ENCODE measurements at regions not wholly inside any gene's neighbourhood (a gene's known extent, or its start where the extent isn't known, plus 50 kb on each side); places are given as distances from the start of the nearest gene placed in this dataset.

DNA sequence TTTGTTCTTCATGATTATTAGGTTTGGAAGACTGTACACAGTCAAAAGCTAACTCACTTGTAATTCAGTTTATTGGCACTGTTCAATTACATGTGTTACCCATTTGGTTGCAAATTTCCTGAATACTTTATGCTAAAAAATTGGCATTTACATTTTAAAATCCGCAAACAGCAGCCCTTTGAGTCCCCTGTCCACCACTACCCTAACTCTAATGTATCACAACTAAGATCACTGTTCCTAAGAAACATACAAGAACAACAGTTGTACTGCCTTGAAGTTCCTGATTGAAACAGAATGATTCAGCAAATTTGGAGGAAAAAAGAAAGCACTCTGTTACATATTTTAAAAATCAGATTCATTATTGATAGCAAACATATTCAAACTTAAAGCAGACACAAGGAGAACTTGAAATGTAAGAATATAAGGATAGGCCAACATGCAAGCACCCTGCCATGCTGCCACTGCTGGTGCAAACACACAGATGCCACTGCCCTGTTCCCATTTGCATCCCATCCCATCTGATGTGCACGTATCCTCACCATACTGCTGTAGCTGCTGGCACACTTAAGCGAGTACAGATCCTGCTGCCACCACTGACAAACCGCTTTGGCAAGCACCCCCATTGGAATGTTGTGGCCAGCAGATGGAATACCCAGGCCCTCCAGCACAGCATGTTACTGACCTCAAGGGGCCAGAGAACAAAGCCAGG is 343.4 kb downstream of the PPP1R2C start:
- no peaks in the 10 kb centered on the region for H3K4me1 ChIP-seq
- H3K9me3 ChIP-seq = no peaks in the 10 kb centered on the region
- intact Hi-C loops (cut with DNase I) = no loop called here
- no peaks in the 10 kb centered on the region for H3K27me3 ChIP-seq
- TF ChIP-seq POLR2AphosphoS5 (IDR thresholded peaks at IDR 0.05; ENCODE audit: insufficient read depth in 1 of 2, low read depth in 1 of 2) = no peak
- TF ChIP-seq POLR2A (IDR thresholded peaks at IDR 0.05) = no peak
- TF ChIP-seq, protein P1, sequence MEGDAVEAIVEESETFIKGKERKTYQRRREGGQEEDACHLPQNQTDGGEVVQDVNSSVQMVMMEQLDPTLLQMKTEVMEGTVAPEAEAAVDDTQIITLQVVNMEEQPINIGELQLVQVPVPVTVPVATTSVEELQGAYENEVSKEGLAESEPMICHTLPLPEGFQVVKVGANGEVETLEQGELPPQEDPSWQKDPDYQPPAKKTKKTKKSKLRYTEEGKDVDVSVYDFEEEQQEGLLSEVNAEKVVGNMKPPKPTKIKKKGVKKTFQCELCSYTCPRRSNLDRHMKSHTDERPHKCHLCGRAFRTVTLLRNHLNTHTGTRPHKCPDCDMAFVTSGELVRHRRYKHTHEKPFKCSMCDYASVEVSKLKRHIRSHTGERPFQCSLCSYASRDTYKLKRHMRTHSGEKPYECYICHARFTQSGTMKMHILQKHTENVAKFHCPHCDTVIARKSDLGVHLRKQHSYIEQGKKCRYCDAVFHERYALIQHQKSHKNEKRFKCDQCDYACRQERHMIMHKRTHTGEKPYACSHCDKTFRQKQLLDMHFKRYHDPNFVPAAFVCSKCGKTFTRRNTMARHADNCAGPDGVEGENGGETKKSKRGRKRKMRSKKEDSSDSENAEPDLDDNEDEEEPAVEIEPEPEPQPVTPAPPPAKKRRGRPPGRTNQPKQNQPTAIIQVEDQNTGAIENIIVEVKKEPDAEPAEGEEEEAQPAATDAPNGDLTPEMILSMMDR (IDR thresholded peaks at IDR 0.05) = no peak
- H3K36me3 ChIP-seq = no peaks in the 10 kb centered on the region
- DNase-seq (ENCODE audit: extremely low spot score in 2 of 2) = no peak
- no peak overlapping the region for H3K4me3 ChIP-seq
- no peak overlapping the region for H3K27ac ChIP-seq

DNA sequence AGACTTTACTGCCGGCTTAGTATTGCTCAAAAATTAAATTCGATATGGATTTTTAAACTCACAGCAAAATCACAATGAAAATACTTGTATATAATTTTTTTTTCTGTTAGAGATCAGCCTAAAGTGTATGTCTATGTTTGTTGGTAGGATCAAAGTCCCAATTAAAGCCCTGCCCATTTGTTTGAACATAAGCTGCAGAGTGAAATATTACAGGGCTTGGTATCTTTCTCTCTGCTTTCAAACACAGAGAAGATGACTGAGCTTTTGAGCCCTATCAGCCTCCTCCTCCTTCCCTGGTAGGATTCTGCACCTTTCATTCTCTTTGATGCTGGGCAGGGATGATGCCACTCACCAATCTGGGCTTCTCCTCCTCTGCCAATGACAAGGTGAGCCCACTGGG is 345.4 kb downstream of the PPP1R2C start:
- Histone ChIP-seq H3K36me3 (no peaks in the 10 kb centered on the region), H3K27me3 (no peaks in the 10 kb centered on the region), H3K27ac (no peak overlapping the region), H3K4me1 (no peaks in the 10 kb centered on the region), H3K4me3 (no peak overlapping the region), H3K9me3 (no peaks in the 10 kb centered on the region)
- TF ChIP-seq POLR2AphosphoS5 (IDR thresholded peaks at IDR 0.05; ENCODE audit: insufficient read depth in 1 of 2, low read depth in 1 of 2) = no peak
- TF ChIP-seq POLR2A (IDR thresholded peaks at IDR 0.05) = no peak
- TF ChIP-seq, protein P1 (IDR thresholded peaks at IDR 0.05) = no peak
- no peak for DNase-seq (ENCODE audit: extremely low spot score in 2 of 2)
- intact Hi-C loops (cut with DNase I) = no loop called here

DNA sequence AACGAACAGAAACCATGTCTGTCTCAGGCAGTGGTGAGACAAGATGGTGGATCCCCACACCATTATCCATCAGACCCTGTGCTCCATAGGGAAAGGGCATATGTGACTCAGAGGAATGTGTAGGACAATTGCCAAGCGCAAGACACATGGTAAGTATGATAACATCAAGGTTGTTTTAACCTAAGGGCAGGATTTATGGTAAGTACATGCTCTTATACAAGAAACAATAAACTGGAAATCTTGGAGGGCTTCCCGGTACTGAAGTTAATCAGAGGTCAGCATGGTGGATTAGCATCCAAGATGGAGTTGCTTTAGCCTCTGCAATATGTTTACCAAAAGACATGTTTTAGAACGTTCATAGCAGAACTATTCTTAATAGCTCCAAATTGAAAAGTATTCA is 355.0 kb downstream of the PPP1R2C start:
- TF ChIP-seq POLR2A (IDR thresholded peaks at IDR 0.05) (no peak), POLR2AphosphoS5 (IDR thresholded peaks at IDR 0.05; ENCODE audit: insufficient read depth in 1 of 2, low read depth in 1 of 2) (no peak)
- TF ChIP-seq, protein P1 (IDR thresholded peaks at IDR 0.05) = no peak
- Histone ChIP-seq H3K36me3 (no peaks in the 10 kb centered on the region), H3K4me1 (no peaks in the 10 kb centered on the region), H3K27me3 (no peaks in the 10 kb centered on the region), H3K9me3 (no peaks in the 10 kb centered on the region), H3K4me3 (no peak overlapping the region), H3K27ac (no peak overlapping the region)
- no peak for DNase-seq (ENCODE audit: extremely low spot score in 2 of 2)
- intact Hi-C loops (cut with DNase I) = no loop called here

DNA sequence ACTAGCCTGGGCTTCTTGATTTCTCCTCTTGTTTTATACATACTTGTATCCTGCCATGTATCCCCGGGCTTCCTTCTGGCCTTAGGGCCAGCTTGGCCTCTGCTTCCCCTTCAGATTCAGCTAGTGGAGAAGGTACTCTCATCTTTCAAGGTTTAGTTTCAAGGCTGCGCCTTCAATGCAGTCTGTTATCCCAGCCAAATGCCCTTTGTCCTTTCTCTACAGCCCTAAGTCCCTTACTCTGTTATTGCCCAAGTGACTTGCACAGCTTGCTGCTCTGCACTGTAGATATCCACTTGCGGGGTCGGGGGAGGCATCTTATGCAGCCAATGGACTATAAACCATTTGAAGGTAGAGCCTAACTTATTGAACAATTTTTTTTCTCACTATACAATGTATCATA is 357.5 kb downstream of the PPP1R2C start:
- no peak overlapping the region for H3K27ac ChIP-seq
- no peaks in the 10 kb centered on the region for H3K9me3 ChIP-seq
- TF ChIP-seq POLR2AphosphoS5 (IDR thresholded peaks at IDR 0.05; ENCODE audit: insufficient read depth in 1 of 2, low read depth in 1 of 2) (no peak), POLR2A (IDR thresholded peaks at IDR 0.05) (no peak)
- TF ChIP-seq, protein P1 (IDR thresholded peaks at IDR 0.05) = no peak
- H3K4me1 ChIP-seq = no peaks in the 10 kb centered on the region
- no peaks in the 10 kb centered on the region for H3K36me3 ChIP-seq
- intact Hi-C loops (cut with DNase I) = no loop called here
- H3K4me3 ChIP-seq = no peak overlapping the region
- no peak for DNase-seq (ENCODE audit: extremely low spot score in 2 of 2)
- no peaks in the 10 kb centered on the region for H3K27me3 ChIP-seq

DNA sequence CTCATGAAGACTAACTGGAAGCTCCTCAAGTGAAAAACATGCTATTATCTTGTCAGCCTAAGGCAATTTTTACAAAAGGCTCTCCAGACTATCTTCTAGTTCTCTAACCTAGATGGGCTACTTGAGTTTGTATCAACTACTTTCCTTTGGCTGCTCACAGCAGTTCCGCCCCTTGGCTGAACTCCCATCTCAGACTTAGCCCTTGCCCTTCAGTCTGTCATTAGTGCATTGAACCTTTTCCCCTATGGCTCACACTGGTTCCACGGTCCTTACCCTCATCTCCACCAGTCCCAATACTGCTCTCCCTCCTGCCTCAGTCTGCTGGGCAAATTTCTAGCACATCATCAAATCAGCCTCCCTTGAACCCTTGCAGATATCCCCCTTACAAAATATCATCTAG is 362.3 kb downstream of the PPP1R2C start:
- Histone ChIP-seq H3K4me3 (no peak overlapping the region), H3K36me3 (no peaks in the 10 kb centered on the region), H3K9me3 (no peaks in the 10 kb centered on the region), H3K27me3 (no peaks in the 10 kb centered on the region), H3K4me1 (no peaks in the 10 kb centered on the region), H3K27ac (no peak overlapping the region)
- intact Hi-C loops (cut with DNase I) = no loop called here
- DNase-seq (ENCODE audit: extremely low spot score in 2 of 2) = no peak
- TF ChIP-seq POLR2A (IDR thresholded peaks at IDR 0.05) (no peak), POLR2AphosphoS5 (IDR thresholded peaks at IDR 0.05; ENCODE audit: insufficient read depth in 1 of 2, low read depth in 1 of 2) (no peak)
- TF ChIP-seq, protein P1 (IDR thresholded peaks at IDR 0.05) = no peak

Measured in vagina (tissue), 2 donors.